ENCODE measurements at regions not wholly inside any gene's neighbourhood (a gene's known extent, or its start where the extent isn't known, plus 50 kb on each side); places are given as distances from the start of the nearest gene placed in this dataset.
"Not testable (repeated sequence)": the region's sequence is repeated elsewhere in the genome, so short reads cannot be mapped to it uniquely, and the experiment has no call there.

- Histone ChIP-seq H3K9me3 (ENCODE audit: control insufficient read depth in 4 of 4, insufficient read depth in 3 of 4, low read length in 3 of 4) (peaks cover 0 to 5% (median 0%) of the 10 kb centered on the region in 4 donors), H3K4me1 (ENCODE audit: control insufficient read depth in 5 of 5, insufficient read depth in 5 of 5, low read length in 5 of 5) (no peaks in the 10 kb centered on the region), H3K9ac (ENCODE audit: insufficient read depth in 1 of 2, low read length in 2 of 2) (no peak overlapping the region), H3K27me3 (ENCODE audit: control insufficient read depth in 3 of 3, insufficient read depth in 3 of 3, low read length in 2 of 3) (peaks cover 0 to 5% (median 0%) of the 10 kb centered on the region in 3 donors), H3K36me3 (ENCODE audit: control insufficient read depth in 4 of 4, insufficient read depth in 4 of 4, low read length in 4 of 4) (no peaks in the 10 kb centered on the region), H3K4me3 (no peak overlapping the region), H3K27ac (ENCODE audit: low read depth in 1 of 2, low read length in 1 of 2) (no peak overlapping the region)
- DNase-seq = no peak
- 55 to 59% methylated on average over 2 of the region's 2 CpGs for WGBS, 2 donors
- TF ChIP-seq CTCF (IDR thresholded peaks at IDR 0.05; ENCODE audit: control extremely low read depth, extremely low read depth) = no peak
- no peak for ATAC-seq (ENCODE audit: insufficient read depth, low FRiP score)
Observed at GRCh38 chr10:125252937-125253336, 92.6 kb upstream of the CTBP2 start.

DNA sequence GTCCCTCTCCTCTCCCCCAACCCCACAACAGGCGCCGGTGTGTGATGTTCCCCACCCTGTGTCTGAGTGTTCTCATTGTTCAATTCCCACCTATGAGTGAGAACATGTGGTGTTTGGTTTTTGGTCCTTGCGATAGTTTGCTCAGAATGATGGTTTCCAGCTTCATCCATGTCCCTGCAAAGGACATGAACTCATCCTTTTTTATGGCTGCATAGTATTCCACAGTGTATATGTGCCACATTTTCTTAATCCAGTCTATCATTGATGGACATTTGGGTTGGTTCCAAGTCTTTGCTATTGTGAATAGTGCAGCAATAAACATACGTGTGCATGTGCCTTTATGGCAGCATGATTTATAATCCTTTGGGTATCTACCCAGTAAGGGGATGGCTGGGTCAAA is 90.5 kb upstream of the CTBP2 start:
- H3K9ac ChIP-seq (ENCODE audit: insufficient read depth in 1 of 2, low read length in 2 of 2); H3K27ac ChIP-seq (ENCODE audit: low read depth in 1 of 2, low read length in 1 of 2); H3K4me1 ChIP-seq (ENCODE audit: control insufficient read depth in 5 of 5, insufficient read depth in 5 of 5, low read length in 5 of 5); H3K27me3 ChIP-seq (ENCODE audit: control insufficient read depth in 3 of 3, insufficient read depth in 3 of 3, low read length in 2 of 3); H3K9me3 ChIP-seq (ENCODE audit: control insufficient read depth in 4 of 4, insufficient read depth in 3 of 4, low read length in 3 of 4); ATAC-seq (ENCODE audit: insufficient read depth, low FRiP score); H3K4me3 ChIP-seq; DNase-seq; H3K36me3 ChIP-seq (ENCODE audit: control insufficient read depth in 4 of 4, insufficient read depth in 4 of 4, low read length in 4 of 4): not testable (repeated sequence)
- 92 to 96% methylated on average over 4 of the region's 4 CpGs for WGBS, 2 donors

GRCh38 chr10:125249948-125250347 is 89.6 kb upstream of the CTBP2 start:
- H3K9ac ChIP-seq (ENCODE audit: insufficient read depth in 1 of 2, low read length in 2 of 2) = no peak overlapping the region
- DNase-seq (no peak), ATAC-seq (ENCODE audit: insufficient read depth, low FRiP score) (no peak)
- WGBS, 2 donors = 82 to 91% methylated on average over 6 of the region's 6 CpGs
- H3K4me1 ChIP-seq (ENCODE audit: control insufficient read depth in 5 of 5, insufficient read depth in 5 of 5, low read length in 5 of 5) = no peaks in the 10 kb centered on the region
- H3K27me3 ChIP-seq (ENCODE audit: control insufficient read depth in 3 of 3, insufficient read depth in 3 of 3, low read length in 2 of 3) = peaks cover 0 to 5% (median 0%) of the 10 kb centered on the region in 3 donors
- no peak for TF ChIP-seq CTCF (IDR thresholded peaks at IDR 0.05; ENCODE audit: control extremely low read depth, extremely low read depth)
- no peak overlapping the region for H3K27ac ChIP-seq (ENCODE audit: low read depth in 1 of 2, low read length in 1 of 2)
- H3K9me3 ChIP-seq (ENCODE audit: control insufficient read depth in 4 of 4, insufficient read depth in 3 of 4, low read length in 3 of 4) = peaks cover 0 to 6% (median 0%) of the 10 kb centered on the region in 4 donors
- no peaks in the 10 kb centered on the region for H3K36me3 ChIP-seq (ENCODE audit: control insufficient read depth in 4 of 4, insufficient read depth in 4 of 4, low read length in 4 of 4)
- H3K4me3 ChIP-seq = no peak overlapping the region

GRCh38 chr10:125248489-125248888 is 88.1 kb upstream of the CTBP2 start:
- H3K9ac ChIP-seq (ENCODE audit: insufficient read depth in 1 of 2, low read length in 2 of 2) = no peak overlapping the region
- no peak for TF ChIP-seq CTCF (IDR thresholded peaks at IDR 0.05; ENCODE audit: control extremely low read depth, extremely low read depth)
- peaks cover 0 to 3% (median 0%) of the 10 kb centered on the region in 4 donors for H3K9me3 ChIP-seq (ENCODE audit: control insufficient read depth in 4 of 4, insufficient read depth in 3 of 4, low read length in 3 of 4)
- no peak for DNase-seq
- no peak for ATAC-seq (ENCODE audit: insufficient read depth, low FRiP score)
- 64 to 84% methylated on average over 3 of the region's 3 CpGs for WGBS, 2 donors
- peaks cover 0 to 5% (median 0%) of the 10 kb centered on the region in 3 donors for H3K27me3 ChIP-seq (ENCODE audit: control insufficient read depth in 3 of 3, insufficient read depth in 3 of 3, low read length in 2 of 3)
- H3K36me3 ChIP-seq (ENCODE audit: control insufficient read depth in 4 of 4, insufficient read depth in 4 of 4, low read length in 4 of 4) = no peaks in the 10 kb centered on the region
- H3K4me3 ChIP-seq = no peak overlapping the region
- no peak overlapping the region for H3K27ac ChIP-seq (ENCODE audit: low read depth in 1 of 2, low read length in 1 of 2)
- H3K4me1 ChIP-seq (ENCODE audit: control insufficient read depth in 5 of 5, insufficient read depth in 5 of 5, low read length in 5 of 5) = no peaks in the 10 kb centered on the region
